ENCODE measurements at regions not wholly inside any gene's neighbourhood (a gene's known extent, or its start where the extent isn't known, plus 50 kb on each side); places are given as distances from the start of the nearest gene placed in this dataset.

- TF ChIP-seq CTCF (conservative IDR thresholded peaks at IDR 0.05) (no peak), EZH2 (IDR thresholded peaks at IDR 0.05; ENCODE audit: low read depth) (no peak)
These were observed 101.8 kb downstream of the SOX1 start for GRCh38 chr13:112168761-112169160.

All from PC-9 (cell line).